ENCODE measurements at regions not wholly inside any gene's neighbourhood (a gene's known extent, or its start where the extent isn't known, plus 50 kb on each side); places are given as distances from the start of the nearest gene placed in this dataset.

GRCh38 chr9:88604836-88605511 is 70.0 kb downstream of the NXNL2 start:
- Histone ChIP-seq H2AFZ (ENCODE audit: low read length) (no peak overlapping the region), H3K79me2 (ENCODE audit: control insufficient read depth in 1 of 2, insufficient read depth in 2 of 2, low read length in 2 of 2) (no peaks in the 10 kb centered on the region), H3K18ac (ENCODE audit: extremely low read depth, low read length) (no peak overlapping the region), H3K56ac (replicated peaks; ENCODE audit: insufficient read length, low read depth, low read length) (no peak overlapping the region), H2BK5ac (ENCODE audit: low read depth, low read length) (no peak overlapping the region), H3K4ac (replicated peaks; ENCODE audit: insufficient read length, low read depth, low read length) (no peak overlapping the region), H3K4me2 (ENCODE audit: insufficient read depth in 1 of 2, low read depth in 2 of 2, low read length in 2 of 2) (no peak overlapping the region), H4K20me1 (replicated peaks in 1 of 2; ENCODE audit: control insufficient read depth in 1 of 2, insufficient read depth in 2 of 2, low read length in 2 of 2) (no peaks in the 10 kb centered on the region), H2AK5ac (ENCODE audit: low read depth, low read length) (no peak overlapping the region), H3K79me1 (ENCODE audit: low read depth, low read length) (no peaks in the 10 kb centered on the region), H3K14ac (ENCODE audit: insufficient read length) (no peak overlapping the region), H3K36me3 (ENCODE audit: control insufficient read depth in 2 of 4, insufficient read depth in 4 of 4, low read length in 3 of 4) (no peaks in the 10 kb centered on the region), H3K27ac (ENCODE audit: low read depth, low read length) (no peak overlapping the region), H3K4me3 (ENCODE audit: extremely low read depth in 1 of 4, insufficient read depth in 2 of 4, low read depth in 3 of 4, low read length in 4 of 4) (no peak overlapping the region), H3K23ac (ENCODE audit: insufficient read length) (no peak overlapping the region), H3K4me1 (replicated peaks in 1 of 4; ENCODE audit: control insufficient read depth in 3 of 4, insufficient read depth in 4 of 4, low read length in 3 of 4) (no peaks in the 10 kb centered on the region), H3K9me3 (ENCODE audit: insufficient read depth in 2 of 2, low read depth in 1 of 2, low read length in 1 of 2) (no peaks in the 10 kb centered on the region), H2BK15ac (ENCODE audit: low read length) (no peak overlapping the region), H3K27me3 (replicated peaks in 1 of 4; ENCODE audit: control insufficient read depth in 3 of 4, extremely low read depth in 1 of 4, insufficient read depth in 3 of 4, low read length in 3 of 4) (peaks cover 0 to 1% (median 0%) of the 10 kb centered on the region in 4 experiments; a peak in 1 of 7 replicates), H2BK12ac (ENCODE audit: low read depth, low read length) (no peak overlapping the region), H3K9ac (replicated peaks in 1 of 4; ENCODE audit: extremely low read depth in 1 of 4, low read depth in 3 of 4, low read length in 3 of 4) (no peak overlapping the region), H2BK20ac (ENCODE audit: low read length) (no peak overlapping the region), H4K5ac (ENCODE audit: insufficient read length, low read depth, low read length) (no peak overlapping the region), H2BK120ac (replicated peaks; ENCODE audit: low read depth, low read length) (no peak overlapping the region), H4K91ac (replicated peaks; ENCODE audit: insufficient read length, low read length) (no peak overlapping the region), H3K23me2 (ENCODE audit: low read depth, low read length) (no peaks in the 10 kb centered on the region), H4K8ac (ENCODE audit: extremely low read depth, insufficient read depth, low read length) (no peak overlapping the region)
- TF ChIP-seq KDM1A (IDR thresholded peaks at IDR 0.05; ENCODE audit: borderline replicate concordance, low read length) (no peak), CEBPB (IDR thresholded peaks at IDR 0.05; ENCODE audit: low read depth, low read length) (no peak), E2F6 (IDR thresholded peaks at IDR 0.05) (no peak), ZNF274 (IDR thresholded peaks at IDR 0.05; ENCODE audit: borderline replicate concordance, extremely low read depth, low read length) (no peak), KDM5A (IDR thresholded peaks at IDR 0.05; ENCODE audit: low read length) (no peak)
- WGBS, 2 experiments (ENCODE audit: extremely low coverage in 1 of 2, insufficient coverage in 1 of 2, insufficient read length in 1 of 2, insufficient replicate concordance in 2 of 2, low coverage in 1 of 2, low lambda C conversion rate in 2 of 2, missing lambda C conversion rate in 1 of 2): 96% methylated on average over 3 of the region's 3 CpGs; no CpG with 5 or more reads in 1 of the 2 experiments
- DNase-seq (ENCODE audit: low read depth in 1 of 2, low spot score in 2 of 2) (no peak), FAIRE-seq (no peak)
- ChIA-PET CTCF (ENCODE audit: partially characterized antibody) (interaction anchor here (1.2 to 1.7 kb wide), 2 partner anchors 12 to 135 kb away, joined by 3 read pairs; no protein-coding TSS in a partner anchor), POLR2A (ENCODE audit: partially characterized antibody) (no interaction called here)

All from H1 (cell line).